IMR-90 (cell line): ENCODE measurements at regions not wholly inside any gene's neighbourhood (a gene's known extent, or its start where the extent isn't known, plus 50 kb on each side); places are given as distances from the start of the nearest gene placed in this dataset.
A peak's percentile ranks its signal among the peaks of the same experiment; 100 is the strongest.

Experiments
- ATAC-seq: fragments of 200-7000 bp; cut with Tn5 transposase; 2 replicates; pipeline ENCODE4 v1.9.1; 2020; ENCODE audit warnings: low read depth, mild to moderate bottlenecking, moderate library complexity
- BruUV-seq: library from RNA; stranded (reverse); fragments of 400-500 nt; replicated peaks from 2 replicates; lab custom pipeline; 2021; lab: Mats Ljungman, UMichigan
- CTCF ChIA-PET: fragments of 300-600 bp; formaldehyde crosslinking; extraction: SDS; loops from one replicate; lab custom pipeline; 2021; ENCODE audit warnings: antibody characterized with exemption; lab: Yijun Ruan, JAX
- POLR2A ChIA-PET: fragments of 300-600 bp; sonication (Branson Sonifier 250); formaldehyde crosslinking; loops from one replicate; lab custom pipeline; 2022; ENCODE audit warnings: antibody characterized with exemption; ENCODE audit not compliant: unreplicated experiment; lab: Charles Lee
- DNase-seq: peaks from one replicate; pipeline ENCODE4 v3.0.0; 2013
- H2AFZ ChIP-seq: replicated peaks from 2 replicates; pipeline ENCODE3; 2013; ENCODE audit warnings: low read length, mild to moderate bottlenecking; ENCODE audit not compliant: poor library complexity
- H2AK5ac ChIP-seq: 2 replicates; pipeline ENCODE4 v1.6.1; 2013; ENCODE audit warnings: low read depth, low read length, inconsistent platforms
- H2AK9ac ChIP-seq: replicated peaks from 2 replicates; pipeline ENCODE3; 2013; ENCODE audit warnings: mild to moderate bottlenecking, low read depth, low read length, moderate library complexity; ENCODE audit not compliant: poor library complexity
- H2BK120ac ChIP-seq: 2 replicates; pipeline ENCODE4 v1.6.1; 2013; ENCODE audit warnings: low read depth, low read length, inconsistent platforms
- H2BK15ac ChIP-seq: 3 replicates; pipeline ENCODE4 v1.6.1; 2013; ENCODE audit warnings: low read depth, low read length, inconsistent platforms
- H2BK20ac ChIP-seq: 2 replicates; pipeline ENCODE4 v1.6.1; 2013; ENCODE audit warnings: low read depth, mild to moderate bottlenecking, inconsistent platforms, low read length, moderate library complexity
- H2BK5ac ChIP-seq: 2 replicates; pipeline ENCODE4 v1.6.1; 2013; ENCODE audit warnings: mild to moderate bottlenecking, low read depth, low read length, inconsistent platforms; ENCODE audit not compliant: poor library complexity, severe bottlenecking
- H3K14ac ChIP-seq: replicated peaks from 2 replicates; pipeline ENCODE4 v1.6.1; 2013; ENCODE audit warnings: low read depth, low read length, inconsistent platforms
- H3K18ac ChIP-seq: 2 replicates; pipeline ENCODE4 v1.6.1; 2013; ENCODE audit warnings: low read depth, low read length, control low read depth
- H3K23ac ChIP-seq: 2 replicates; pipeline ENCODE4 v1.6.1; 2013; ENCODE audit warnings: low read depth, low read length, inconsistent platforms
- H3K27ac ChIP-seq: 2 replicates; pipeline ENCODE4 v1.5.1; 2013; ENCODE audit warnings: mild to moderate bottlenecking, control low read depth, low read length; ENCODE audit not compliant: insufficient read depth
- H3K27me3 ChIP-seq: 2 replicates; pipeline ENCODE4 v1.6.1; 2013; ENCODE audit warnings: low read length; ENCODE audit not compliant: control insufficient read depth, insufficient read depth
- H3K36me3 ChIP-seq: 2 replicates; pipeline ENCODE4 v1.6.1; 2013; ENCODE audit warnings: low read length, mixed read lengths; ENCODE audit not compliant: control insufficient read depth, insufficient read depth
- H3K4ac ChIP-seq: 2 replicates; pipeline ENCODE4 v1.6.1; 2013; ENCODE audit warnings: low read depth, low read length, inconsistent platforms
- H3K4me1 ChIP-seq: 2 replicates; pipeline ENCODE4 v1.6.1; 2013; ENCODE audit warnings: low read length, mixed read lengths; ENCODE audit not compliant: control insufficient read depth, insufficient read depth
- H3K4me2 ChIP-seq: 2 replicates; pipeline ENCODE4 v1.6.1; 2013; ENCODE audit warnings: low read depth, mild to moderate bottlenecking, control low read depth, low read length, moderate library complexity
- H3K4me3 ChIP-seq: 2 replicates; pipeline ENCODE4 v1.5.1; 2013; ENCODE audit warnings: low read depth, mild to moderate bottlenecking, control low read depth, low read length, moderate library complexity; ENCODE audit not compliant: insufficient read depth
- H3K56ac ChIP-seq: 2 replicates; pipeline ENCODE4 v1.6.1; 2013; ENCODE audit warnings: low read length, inconsistent platforms; ENCODE audit not compliant: insufficient read depth; ENCODE audit errors: extremely low read depth
- H3K79me1 ChIP-seq, 2 experiments: 2 replicates each; pipeline ENCODE4 v1.6.1; 2013; ENCODE audit warnings: low read length in 2 of 2, inconsistent platforms in 1 of 2, low read depth in 1 of 2
- H3K9ac ChIP-seq: 2 replicates; pipeline ENCODE4 v1.6.1; 2013; ENCODE audit warnings: low read depth, low read length, control low read depth
- H3K9me1 ChIP-seq: 2 replicates; pipeline ENCODE4 v1.6.1; 2013; ENCODE audit warnings: low read length, inconsistent platforms; ENCODE audit not compliant: insufficient read depth
- H3K9me3 ChIP-seq: 2 replicates; pipeline ENCODE4 v1.6.1; 2013; ENCODE audit warnings: low read length; ENCODE audit not compliant: control insufficient read depth, insufficient read depth
- H4K20me1 ChIP-seq: 2 replicates; pipeline ENCODE4 v1.6.1; 2013; ENCODE audit warnings: low read length, inconsistent platforms; ENCODE audit not compliant: insufficient read depth
- H4K5ac ChIP-seq: 2 replicates; pipeline ENCODE4 v1.6.1; 2013; ENCODE audit warnings: mild to moderate bottlenecking, low read depth, low read length, control low read depth
- H4K8ac ChIP-seq, 2 experiments: 2 replicates each; pipeline ENCODE4 v1.6.1; 2013; ENCODE audit warnings: low read depth in 2 of 2, low read length in 2 of 2, control low read depth in 1 of 2, inconsistent platforms in 1 of 2
- H4K91ac ChIP-seq: 2 replicates; pipeline ENCODE4 v1.6.1; 2013; ENCODE audit warnings: low read depth, low read length, inconsistent platforms; ENCODE audit not compliant: insufficient read depth
- BHLHE40 ChIP-seq: fragments of 150-350 bp; IDR thresholded peaks from 2 replicates; pipeline ENCODE4 v1.6.1; 2016; ENCODE audit warnings: mild to moderate bottlenecking, low read depth, low read length
- CEBPB ChIP-seq: IDR thresholded peaks from 2 replicates; pipeline ENCODE4 v1.6.1; 2012; ENCODE audit warnings: low read depth, low read length, improper control_type of control experiment
- CHD1 ChIP-seq: IDR thresholded peaks from 2 replicates; pipeline ENCODE4 v1.6.1; 2012; ENCODE audit warnings: low read depth, low read length, improper control_type of control experiment
- MAFK ChIP-seq: IDR thresholded peaks from 2 replicates; pipeline ENCODE4 v1.6.1; 2012; ENCODE audit warnings: low read depth, low read length, improper control_type of control experiment
- MAZ ChIP-seq: IDR thresholded peaks from 2 replicates; pipeline ENCODE4 v1.6.1; 2012; ENCODE audit warnings: low read depth, mild to moderate bottlenecking, low read length, improper control_type of control experiment, moderate library complexity, borderline replicate concordance
- MXI1 ChIP-seq: IDR thresholded peaks from 2 replicates; pipeline ENCODE4 v1.6.1; 2012; ENCODE audit warnings: low read depth, mild to moderate bottlenecking, low read length, moderate library complexity, borderline replicate concordance
- NFE2L2 ChIP-seq: fragments of 150-350 bp; IDR thresholded peaks from 2 replicates; pipeline ENCODE4 v1.6.1; 2016; ENCODE audit warnings: low read depth, mild to moderate bottlenecking, low read length
- POLR2A ChIP-seq: IDR thresholded peaks from 2 replicates; pipeline ENCODE4 v1.6.1; 2012; ENCODE audit warnings: mild to moderate bottlenecking, low read depth, low read length
- RCOR1 ChIP-seq: IDR thresholded peaks from 2 replicates; pipeline ENCODE4 v1.6.1; 2012; ENCODE audit warnings: mild to moderate bottlenecking, low read length, improper control_type of control experiment; ENCODE audit not compliant: insufficient replicate concordance
- WGBS, 2 experiments: methylation state at CpG; one replicate each; pipeline versions ENCODE4 v1.1.5 to v1.1.7; 2013; ENCODE audit warnings: missing lambda C conversion rate in 2 of 2; ENCODE audit not compliant: insufficient read length in 1 of 2; ENCODE audit errors: extremely low coverage in 2 of 2; 5-methylcytosine and 5-hydroxymethylcytosine counted together
- dilution Hi-C: fragments of 300-500 bp; cut with HindIII; formaldehyde crosslinking; loops from one replicate; pipeline ENCODE4 v1.14.3; 2018; ENCODE audit warnings: low sequenced_read_pairs; ENCODE audit not compliant: unreplicated experiment
- in situ Hi-C: fragments of 300-500 bp; cut with MboI; formaldehyde crosslinking; loops from 3 replicates; pipeline ENCODE4 v1.14.3; 2019; ENCODE audit warnings: low sequenced_read_pairs, inconsistent platforms, mixed read lengths
- intact Hi-C: fragments of 100-400 bp; cut with micrococcal nuclease; formaldehyde crosslinking; loops from 2 replicates; pipeline ENCODE4 v1.10.0; 2022
- TF ChIP-seq, protein P1 (sequence below): conservative IDR thresholded peaks from 2 replicates; pipeline ENCODE4 v1.5.1; 2012; ENCODE audit warnings: mild to moderate bottlenecking, low read depth, low read length, improper control_type of control experiment
- TF ChIP-seq, protein P2 (sequence below): fragments of 150-350 bp; IDR thresholded peaks from 2 replicates; pipeline ENCODE4 v1.6.1; 2016; ENCODE audit warnings: low read depth, mild to moderate bottlenecking, low read length, moderate library complexity, borderline replicate concordance

DNA sequence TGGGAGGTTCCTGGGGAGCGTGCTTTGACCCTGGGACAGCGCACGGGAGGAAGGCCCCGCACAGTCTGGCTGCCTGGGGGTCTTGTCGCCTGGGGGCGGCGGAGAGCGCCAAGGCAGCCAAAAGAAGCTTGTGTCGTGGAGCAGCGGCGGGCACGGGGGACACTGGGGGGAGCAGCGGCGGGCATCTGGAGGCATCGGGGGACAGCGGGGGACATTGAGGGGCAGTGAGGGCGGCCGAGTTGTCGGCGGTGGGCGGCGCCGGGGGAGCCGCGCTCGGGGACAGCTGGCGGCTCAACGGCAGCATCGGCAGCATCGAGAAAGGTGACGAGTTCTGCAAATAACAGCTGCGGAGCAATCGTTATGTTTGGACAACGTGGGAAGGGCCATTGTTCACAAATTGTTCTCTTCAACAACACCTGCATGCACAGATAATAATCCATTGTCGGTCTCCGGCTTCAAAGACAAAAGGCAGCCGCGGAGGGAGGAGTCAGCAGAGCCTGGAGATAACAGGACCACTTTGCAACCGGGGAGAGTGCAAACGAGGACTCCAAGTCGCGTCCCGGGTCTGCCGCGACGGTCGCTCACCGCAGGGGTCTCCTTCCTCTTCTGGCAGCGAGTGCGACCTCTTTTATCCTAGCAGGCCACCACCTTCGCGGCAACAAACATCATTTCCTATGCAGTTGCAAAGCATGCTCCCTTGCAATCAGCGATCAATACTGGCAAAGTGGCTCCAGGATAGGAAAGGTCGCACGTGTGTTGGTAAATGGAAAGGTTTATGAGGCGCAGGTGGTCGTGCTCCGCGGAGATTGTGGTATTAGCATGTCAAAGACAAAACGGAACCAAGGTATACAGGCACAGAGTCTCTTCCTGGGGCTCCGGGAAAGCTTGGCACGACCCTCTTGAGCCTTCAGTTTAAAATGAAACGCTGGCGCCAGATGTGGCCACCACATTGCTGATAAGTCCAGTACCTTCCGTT lies 132.3 kb upstream of the DLX2 start:
- no TSS peak for BruUV-seq
- Histone ChIP-seq H2AK5ac (no peak overlapping the region), H4K20me1 (peaks cover 7% of the 10 kb centered on the region; the same call in 1 of the 2 replicates), H3K4me1 (peaks cover 24% of the 10 kb centered on the region), H3K4me2 (peak overlapping the region; percentile 92), H3K56ac (no peak overlapping the region), H3K79me1 (no peaks in the 10 kb centered on the region), H3K9ac (no peak overlapping the region), H3K9me3 (no peaks in the 10 kb centered on the region), H4K5ac (no peak overlapping the region), H3K18ac (no peak overlapping the region), H3K9me1 (peaks cover 17% of the 10 kb centered on the region), H3K27ac (no peak overlapping the region), H3K36me3 (no peaks in the 10 kb centered on the region), H3K23ac (peak overlapping the region; percentile 76), H3K14ac (peak overlapping the region; percentile 43; the same call in 1 of the 2 replicates), H3K4me3 (peak overlapping the region; percentile 41), H4K8ac (no peak overlapping the region), H2BK15ac (no peak overlapping the region; the same call in 2 of the 3 replicates), H2BK5ac (no peak overlapping the region), H3K4ac (0 out of 2 replicates have a peak overlapping the region, but pooled peaks have one; percentile 2), H3K27me3 (peaks cover 12% of the 10 kb centered on the region), H2AFZ (peak overlapping the region; percentile 86), H2AK9ac (peak overlapping the region; percentile 57), H4K91ac (no peak overlapping the region), H2BK20ac (0 out of 2 replicates have a peak overlapping the region, but pooled peaks have one; percentile 16), H2BK120ac (peak overlapping the region; percentile 5; the same call in 1 of the 2 replicates)
- dilution Hi-C loops (no loop called here), intact Hi-C loops (no loop called here), in situ Hi-C loops (no loop called here)
- WGBS, 2 experiments = 15% methylated on average over 10 of the region's 65 CpGs; no CpG with 5 or more reads in 1 of the 2 experiments
- POLR2A ChIA-PET = no interaction called here
- no peak for DNase-seq
- CTCF ChIA-PET = no interaction called here
- TF ChIP-seq MAFK (no peak), MAZ (no peak), CEBPB (no peak), MXI1 (no peak), RCOR1 (no peak), POLR2A (no peak), BHLHE40 (no peak), NFE2L2 (no peak), CHD1 (no peak)
- TF ChIP-seq, protein P1, sequence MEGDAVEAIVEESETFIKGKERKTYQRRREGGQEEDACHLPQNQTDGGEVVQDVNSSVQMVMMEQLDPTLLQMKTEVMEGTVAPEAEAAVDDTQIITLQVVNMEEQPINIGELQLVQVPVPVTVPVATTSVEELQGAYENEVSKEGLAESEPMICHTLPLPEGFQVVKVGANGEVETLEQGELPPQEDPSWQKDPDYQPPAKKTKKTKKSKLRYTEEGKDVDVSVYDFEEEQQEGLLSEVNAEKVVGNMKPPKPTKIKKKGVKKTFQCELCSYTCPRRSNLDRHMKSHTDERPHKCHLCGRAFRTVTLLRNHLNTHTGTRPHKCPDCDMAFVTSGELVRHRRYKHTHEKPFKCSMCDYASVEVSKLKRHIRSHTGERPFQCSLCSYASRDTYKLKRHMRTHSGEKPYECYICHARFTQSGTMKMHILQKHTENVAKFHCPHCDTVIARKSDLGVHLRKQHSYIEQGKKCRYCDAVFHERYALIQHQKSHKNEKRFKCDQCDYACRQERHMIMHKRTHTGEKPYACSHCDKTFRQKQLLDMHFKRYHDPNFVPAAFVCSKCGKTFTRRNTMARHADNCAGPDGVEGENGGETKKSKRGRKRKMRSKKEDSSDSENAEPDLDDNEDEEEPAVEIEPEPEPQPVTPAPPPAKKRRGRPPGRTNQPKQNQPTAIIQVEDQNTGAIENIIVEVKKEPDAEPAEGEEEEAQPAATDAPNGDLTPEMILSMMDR = no peak
- TF ChIP-seq, protein P2, sequence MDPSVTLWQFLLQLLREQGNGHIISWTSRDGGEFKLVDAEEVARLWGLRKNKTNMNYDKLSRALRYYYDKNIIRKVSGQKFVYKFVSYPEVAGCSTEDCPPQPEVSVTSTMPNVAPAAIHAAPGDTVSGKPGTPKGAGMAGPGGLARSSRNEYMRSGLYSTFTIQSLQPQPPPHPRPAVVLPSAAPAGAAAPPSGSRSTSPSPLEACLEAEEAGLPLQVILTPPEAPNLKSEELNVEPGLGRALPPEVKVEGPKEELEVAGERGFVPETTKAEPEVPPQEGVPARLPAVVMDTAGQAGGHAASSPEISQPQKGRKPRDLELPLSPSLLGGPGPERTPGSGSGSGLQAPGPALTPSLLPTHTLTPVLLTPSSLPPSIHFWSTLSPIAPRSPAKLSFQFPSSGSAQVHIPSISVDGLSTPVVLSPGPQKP = no peak
- ATAC-seq = no peak
